K562 (cell line): ENCODE measurements at regions not wholly inside any gene's neighbourhood (a gene's known extent, or its start where the extent isn't known, plus 50 kb on each side); places are given as distances from the start of the nearest gene placed in this dataset.

Experiments
- ATAC-seq: fragments of 200-7000 bp; cut with Tn5 transposase; 3 replicates; pipeline ENCODE4 v1.9.1; 2020; ENCODE audit warnings: moderate library complexity
- BruUV-seq: library from RNA; stranded (reverse); fragments of 400-500 nt; replicated peaks from 2 replicates; lab custom pipeline; 2021; lab: Mats Ljungman, UMichigan
- CTCF ChIA-PET: fragments of 300-600 bp; formaldehyde crosslinking; extraction: SDS; loops from one replicate; lab custom pipeline; 2021; ENCODE audit warnings: low intra/inter-chr PET ratio; lab: Yijun Ruan, JAX
- POLR2A ChIA-PET: fragments of 300-600, 350-650 bp; sonication (Branson Sonifier 250); formaldehyde crosslinking; extraction: SDS; loops from one replicate; lab custom pipeline; 2021; ENCODE audit warnings: antibody characterized with exemption, inconsistent platforms; lab: Yijun Ruan, JAX
- DNase-seq, 4 experiments: peaks; one replicate each; pipeline versions ENCODE4 v3.0.0 to v3.0.0-alpha.2; 2011 to 2018; ENCODE audit warnings: low spot score in 3 of 4, mixed read lengths in 3 of 4; ENCODE audit errors: extremely low read depth in 1 of 4
- FAIRE-seq: peaks from 2 replicates; lab custom pipeline; 2011; peaks lifted over from hg19 to GRCh38; lab: Jason Lieb, UNC
- H2AFZ ChIP-seq: 2 replicates; pipeline ENCODE4 v1.6.0; 2011; ENCODE audit warnings: low read depth, low read length, control low read depth, inconsistent platforms
- H3K27ac ChIP-seq: fragments of 200-600 bp; 3 replicates; pipeline ENCODE4 v1.8.0; 2011; ENCODE audit warnings: low read depth, mild to moderate bottlenecking, control low read depth, inconsistent platforms, low read length, moderate library complexity, mixed read lengths; ENCODE audit errors: extremely low read depth
- H3K27me3 ChIP-seq, 2 experiments: fragments of 300-600 bp in 1 of 2; 2 replicates in 1 of 2; 3 replicates in 1 of 2; pipeline versions ENCODE4 v1.6.0 to v1.8.0; 2011; ENCODE audit warnings: inconsistent platforms in 2 of 2, low read length in 2 of 2, mild to moderate bottlenecking in 1 of 2, mixed read lengths in 1 of 2, moderate library complexity in 1 of 2; ENCODE audit not compliant: control insufficient read depth in 2 of 2, insufficient read depth in 2 of 2
- H3K36me3 ChIP-seq: fragments of 300-600 bp; 3 replicates; pipeline ENCODE4 v1.8.0; 2011; ENCODE audit warnings: mild to moderate bottlenecking, low read length, inconsistent platforms; ENCODE audit not compliant: control insufficient read depth, insufficient read depth
- H3K4me1 ChIP-seq, 2 experiments: fragments of 200-600 bp in 1 of 2; replicated peaks in 1 of 2; 2 replicates in 1 of 2; 3 replicates in 1 of 2; pipeline versions ENCODE4 v1.5.1 to v1.8.0; 2011; ENCODE audit warnings: inconsistent platforms in 2 of 2, low read length in 2 of 2, mild to moderate bottlenecking in 1 of 2, mixed read lengths in 1 of 2, moderate library complexity in 1 of 2; ENCODE audit not compliant: control insufficient read depth in 2 of 2, insufficient read depth in 2 of 2
- H3K4me2 ChIP-seq: 2 replicates; pipeline ENCODE4 v1.6.1; 2011; ENCODE audit warnings: low read length, control low read depth, inconsistent platforms, mixed read lengths; ENCODE audit not compliant: insufficient read depth
- H3K4me3 ChIP-seq: fragments of 200-600 bp; sonication (generic), shearing (Covaris generic); 2 replicates; pipeline ENCODE4 v1.5.1; 2016; ENCODE audit warnings: control low read depth, inconsistent platforms
- H3K79me2 ChIP-seq: fragments of 200-600 bp; 3 replicates; pipeline ENCODE4 v1.8.0; 2011; ENCODE audit warnings: low read length, inconsistent platforms; ENCODE audit not compliant: control insufficient read depth, insufficient read depth
- H3K9ac ChIP-seq, 2 experiments: 2 replicates each; pipeline versions ENCODE4 v1.6.0 to v1.6.1; 2011; ENCODE audit warnings: low read depth in 2 of 2, low read length in 2 of 2, control low read depth in 1 of 2, inconsistent platforms in 1 of 2, mild to moderate bottlenecking in 1 of 2, mixed read lengths in 1 of 2; ENCODE audit not compliant: insufficient read depth in 1 of 2
- H3K9me1 ChIP-seq: one replicate; pipeline ENCODE4 v1.6.0; 2011; ENCODE audit warnings: inconsistent platforms, mild to moderate bottlenecking, low read length, moderate library complexity; ENCODE audit not compliant: control insufficient read depth, insufficient read depth
- H3K9me3 ChIP-seq: replicated peaks from 2 replicates; pipeline ENCODE4 v1.5.1; 2011; ENCODE audit warnings: low read depth, low read length, inconsistent platforms; ENCODE audit not compliant: control insufficient read depth, insufficient read depth
- H4K20me1 ChIP-seq: replicated peaks from 2 replicates; pipeline ENCODE4 v1.6.1; 2011; ENCODE audit warnings: low read length, inconsistent platforms, mixed read lengths; ENCODE audit not compliant: control insufficient read depth, insufficient read depth
- PRPF4 ChIP-seq: fragments of 200-400 bp; formaldehyde crosslinking; IDR thresholded peaks from one replicate; pipeline ENCODE4 v1.6.1; 2017; ENCODE audit warnings: low read length, low read depth, mild to moderate bottlenecking; ENCODE audit not compliant: insufficient read depth, poor library complexity, severe bottlenecking
- SOX6 ChIP-seq: fragments of 450-650 bp; IDR thresholded peaks from 2 replicates; pipeline ENCODE4 v1.6.1; 2014; ENCODE audit warnings: mild to moderate bottlenecking
- TFAM ChIP-seq: fragments of 250-450 bp; sonication (Bioruptor Pico); conservative IDR thresholded peaks from 2 replicates; pipeline ENCODE4 v1.5.0; 2021; ENCODE audit warnings: mild to moderate bottlenecking, moderate library complexity
- ZBTB1 ChIP-seq: sonication (generic); formaldehyde crosslinking; IDR thresholded peaks from 2 replicates; pipeline ENCODE4 v1.8.1; 2023; ENCODE audit warnings: missing genetic modification reagents, low read depth, mild to moderate bottlenecking, borderline replicate concordance
- ZBTB7A ChIP-seq: IDR thresholded peaks from 2 replicates; pipeline ENCODE4 v1.6.1; 2011; ENCODE audit warnings: low read depth, mild to moderate bottlenecking, low read length, moderate library complexity, borderline replicate concordance; ENCODE audit not compliant: control insufficient read depth
- ZFP30 ChIP-seq: fragments of 250-450 bp; sonication (Bioruptor Pico); IDR thresholded peaks from 2 replicates; pipeline ENCODE4 v1.8.0; 2022; ENCODE audit warnings: moderate library complexity, mild to moderate bottlenecking, inconsistent platforms, borderline replicate concordance
- WGBS: fragments of 100-300 bp; shearing (Covaris generic); methylation state at CpG from one replicate; pipeline ENCODE4 v1.1.6; 2016; ENCODE audit warnings: low coverage, mixed read lengths; ENCODE audit not compliant: insufficient coverage; ENCODE audit errors: missing lambda C conversion rate; 5-methylcytosine and 5-hydroxymethylcytosine counted together
- in situ Hi-C: fragments of 300-500 bp; cut with MboI; formaldehyde crosslinking; loops from 4 replicates; pipeline ENCODE4 v1.15.0; 2018; ENCODE audit warnings: inconsistent platforms, mixed read lengths
- intact Hi-C: fragments of 100-400 bp; cut with micrococcal nuclease; formaldehyde crosslinking; loops from 2 replicates; pipeline ENCODE4 v1.14.2; 2022

DNA sequence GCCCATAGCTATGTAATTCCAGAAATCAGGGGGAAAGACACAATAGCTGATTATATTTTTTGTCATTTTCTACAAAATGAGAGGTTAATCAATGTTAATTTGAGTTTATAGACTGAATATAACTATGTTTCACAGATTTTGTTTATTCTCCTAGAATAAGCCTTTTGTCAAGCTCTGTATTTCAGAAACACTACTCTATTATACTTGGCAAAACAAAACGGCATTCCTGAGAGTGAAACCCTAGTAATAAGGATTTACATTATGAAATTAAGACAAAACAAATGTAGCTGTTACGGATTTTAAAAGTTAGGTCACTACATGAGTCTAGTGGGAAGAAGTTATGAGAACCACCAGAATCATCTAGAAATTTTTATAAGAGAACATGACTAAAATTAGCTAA lies 334.2 kb downstream of the KLF12 start:
- no peak for TF ChIP-seq PRPF4
- no peaks in the 10 kb centered on the region for H3K9me3 ChIP-seq
- H3K9ac ChIP-seq: no peak overlapping the region
- no peak for FAIRE-seq
- no peak overlapping the region for H3K4me2 ChIP-seq
- ChIA-PET POLR2A (no interaction called here), CTCF (no interaction called here)
- no peak for DNase-seq
- no peaks in the 10 kb centered on the region for H3K36me3 ChIP-seq
- 0% methylated on average over 2 of the region's 2 CpGs for WGBS
- no peaks in the 10 kb centered on the region for H4K20me1 ChIP-seq
- ATAC-seq: no peak
- H3K4me3 ChIP-seq: no peak overlapping the region
- H3K9me1 ChIP-seq: no peaks in the 10 kb centered on the region
- H3K27me3 ChIP-seq: no peaks in the 10 kb centered on the region
- no peak overlapping the region for H2AFZ ChIP-seq
- BruUV-seq: no TSS peak
- no peak overlapping the region for H3K27ac ChIP-seq
- H3K4me1 ChIP-seq: no peaks in the 10 kb centered on the region
- in situ Hi-C loops: no loop called here
- intact Hi-C loops: no loop called here
- H3K79me2 ChIP-seq: no peaks in the 10 kb centered on the region

DNA sequence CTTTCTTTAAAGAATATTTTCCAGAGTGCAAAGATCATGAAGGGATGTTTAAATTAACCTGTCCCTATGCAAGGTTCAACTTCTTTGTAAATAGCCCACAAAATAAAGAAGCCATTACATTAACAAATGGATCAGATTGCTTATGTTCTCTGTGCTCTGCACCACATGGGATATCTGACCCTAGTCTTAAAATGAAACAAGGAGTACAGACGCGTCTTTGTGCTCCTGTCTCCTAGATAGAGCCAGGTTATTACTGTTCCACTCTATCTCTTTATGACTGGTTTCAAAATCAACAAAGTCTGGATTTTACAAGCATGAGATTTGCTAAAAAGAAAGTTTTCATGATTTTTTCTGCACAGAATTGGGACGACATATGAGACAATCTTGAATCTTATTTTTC lies 339.4 kb downstream of the KLF12 start:
- Histone ChIP-seq H3K9ac (no peak overlapping the region), H3K4me3 (no peak overlapping the region), H3K27ac (no peak overlapping the region), H3K36me3 (no peaks in the 10 kb centered on the region), H3K4me1 (no peaks in the 10 kb centered on the region), H3K9me1 (no peaks in the 10 kb centered on the region), H3K9me3 (no peaks in the 10 kb centered on the region), H3K27me3 (no peaks in the 10 kb centered on the region), H2AFZ (no peak overlapping the region), H3K79me2 (no peaks in the 10 kb centered on the region), H3K4me2 (no peak overlapping the region), H4K20me1 (no peaks in the 10 kb centered on the region)
- intact Hi-C loops: no loop called here
- POLR2A ChIA-PET: no interaction called here
- in situ Hi-C loops: no loop called here
- no peak for DNase-seq
- CTCF ChIA-PET: no interaction called here
- 0% methylated on average over 3 of the region's 3 CpGs for WGBS
- FAIRE-seq: no peak
- no peak for ATAC-seq
- BruUV-seq: no TSS peak
- TF ChIP-seq SOX6 (no peak), ZBTB7A (no peak), TFAM (CRISPR knock-in tag) (no peak), ZBTB1 (CRISPR knock-in tag) (no peak), ZFP30 (CRISPR knock-in tag) (no peak)
